ENCODE measurements at regions not wholly inside any gene's neighbourhood (a gene's known extent, or its start where the extent isn't known, plus 50 kb on each side); places are given as distances from the start of the nearest gene placed in this dataset.

DNA sequence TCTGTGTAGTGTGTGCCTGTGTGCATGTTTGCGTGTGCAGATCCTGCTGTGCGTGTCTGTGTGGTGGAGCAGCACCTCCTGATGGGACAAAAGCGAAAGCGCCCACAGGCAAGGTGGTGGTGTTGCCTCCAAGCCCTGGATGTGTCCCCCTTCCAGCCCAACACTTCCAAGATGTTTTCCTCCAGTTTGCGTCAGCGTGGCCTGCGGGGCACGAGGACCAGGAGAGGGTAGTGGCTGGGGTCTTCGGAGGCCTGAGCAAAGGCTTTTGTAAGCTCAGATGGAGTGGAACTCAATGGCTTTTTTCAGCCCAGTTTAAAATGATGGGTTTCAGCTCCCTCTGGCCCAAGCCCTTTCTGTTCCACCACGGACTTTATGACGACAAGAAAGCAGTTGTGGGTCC is 209.5 kb downstream of the IRX2 start:
- TF ChIP-seq, protein P1, sequence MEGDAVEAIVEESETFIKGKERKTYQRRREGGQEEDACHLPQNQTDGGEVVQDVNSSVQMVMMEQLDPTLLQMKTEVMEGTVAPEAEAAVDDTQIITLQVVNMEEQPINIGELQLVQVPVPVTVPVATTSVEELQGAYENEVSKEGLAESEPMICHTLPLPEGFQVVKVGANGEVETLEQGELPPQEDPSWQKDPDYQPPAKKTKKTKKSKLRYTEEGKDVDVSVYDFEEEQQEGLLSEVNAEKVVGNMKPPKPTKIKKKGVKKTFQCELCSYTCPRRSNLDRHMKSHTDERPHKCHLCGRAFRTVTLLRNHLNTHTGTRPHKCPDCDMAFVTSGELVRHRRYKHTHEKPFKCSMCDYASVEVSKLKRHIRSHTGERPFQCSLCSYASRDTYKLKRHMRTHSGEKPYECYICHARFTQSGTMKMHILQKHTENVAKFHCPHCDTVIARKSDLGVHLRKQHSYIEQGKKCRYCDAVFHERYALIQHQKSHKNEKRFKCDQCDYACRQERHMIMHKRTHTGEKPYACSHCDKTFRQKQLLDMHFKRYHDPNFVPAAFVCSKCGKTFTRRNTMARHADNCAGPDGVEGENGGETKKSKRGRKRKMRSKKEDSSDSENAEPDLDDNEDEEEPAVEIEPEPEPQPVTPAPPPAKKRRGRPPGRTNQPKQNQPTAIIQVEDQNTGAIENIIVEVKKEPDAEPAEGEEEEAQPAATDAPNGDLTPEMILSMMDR (IDR thresholded peaks at IDR 0.05; ENCODE audit: insufficient read depth, low read depth, low read length), result no peak
- no peak for TF ChIP-seq EZH2 (IDR thresholded peaks at IDR 0.05; ENCODE audit: insufficient read depth, low read length)

Data from astrocyte (in vitro differentiated cells and primary cell).